Transverse colon (tissue), 3 donors: ENCODE measurements at regions not wholly inside any gene's neighbourhood (a gene's known extent, or its start where the extent isn't known, plus 50 kb on each side); places are given as distances from the start of the nearest gene placed in this dataset.

Experiments
- POLR2A ChIP-seq: fragments of 450-650 bp; IDR thresholded peaks from one replicate; pipeline ENCODE4 v1.6.1; 2016; ENCODE audit warnings: antibody characterized with exemption, mild to moderate bottlenecking, moderate library complexity
- TF ChIP-seq, protein P1 (sequence below), 5 experiments: fragments of 200-600 bp in 3 of 5; fragments of 450-650 bp in 2 of 5; sonication (generic) in 3 of 5; IDR thresholded peaks; 1 replicate in 2 of 5; 2 replicates in 3 of 5; pipeline ENCODE4 v1.5.1; 2016 to 2017; ENCODE audit warnings: antibody characterized with exemption in 5 of 5, inconsistent platforms in 3 of 5, mild to moderate bottlenecking in 2 of 5, moderate library complexity in 1 of 5

DNA sequence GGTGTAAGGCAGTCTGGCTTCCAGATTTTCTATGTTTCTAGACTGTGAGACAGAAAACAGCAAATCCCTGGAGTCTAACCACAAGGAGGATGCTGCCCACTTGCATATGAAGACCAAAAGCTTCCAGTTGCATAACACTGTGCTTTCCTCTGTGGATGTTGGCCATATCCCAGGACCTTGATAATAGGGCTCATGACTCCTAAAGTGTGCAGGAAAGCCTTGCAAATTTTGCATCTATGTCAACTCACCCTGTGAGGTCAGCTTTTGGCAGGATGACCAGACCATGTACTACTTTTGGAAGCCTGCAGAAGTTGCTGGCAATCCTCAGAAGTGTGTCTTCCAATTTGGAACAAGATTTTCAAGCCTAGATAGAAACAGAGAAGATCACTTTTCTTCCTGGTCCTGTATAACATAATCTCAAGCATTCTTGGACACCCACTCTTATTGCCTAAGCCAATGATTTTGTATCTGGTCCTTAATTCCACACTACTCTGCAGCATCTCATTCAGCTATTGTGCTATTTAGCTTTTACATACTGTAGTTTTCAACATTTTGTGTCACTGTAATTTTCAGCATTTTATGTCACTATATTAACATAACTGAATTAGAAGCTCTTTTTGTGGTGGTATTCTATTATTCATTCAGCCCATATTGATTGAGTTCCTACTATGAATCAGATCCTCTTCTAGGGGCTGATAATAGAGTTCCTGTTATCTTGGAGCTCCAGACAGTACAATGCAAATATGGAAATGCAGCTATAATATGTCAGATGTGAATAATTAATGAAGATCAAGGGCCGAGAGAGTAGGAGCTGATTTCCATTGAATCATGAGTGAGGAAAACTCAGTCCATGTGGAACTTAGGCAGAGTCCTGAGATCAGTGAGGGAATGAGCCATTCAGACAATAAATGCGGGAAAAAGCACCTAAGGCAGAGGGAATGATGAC, 85.3 kb upstream of the RAB27B start:
- TF ChIP-seq, protein P1, sequence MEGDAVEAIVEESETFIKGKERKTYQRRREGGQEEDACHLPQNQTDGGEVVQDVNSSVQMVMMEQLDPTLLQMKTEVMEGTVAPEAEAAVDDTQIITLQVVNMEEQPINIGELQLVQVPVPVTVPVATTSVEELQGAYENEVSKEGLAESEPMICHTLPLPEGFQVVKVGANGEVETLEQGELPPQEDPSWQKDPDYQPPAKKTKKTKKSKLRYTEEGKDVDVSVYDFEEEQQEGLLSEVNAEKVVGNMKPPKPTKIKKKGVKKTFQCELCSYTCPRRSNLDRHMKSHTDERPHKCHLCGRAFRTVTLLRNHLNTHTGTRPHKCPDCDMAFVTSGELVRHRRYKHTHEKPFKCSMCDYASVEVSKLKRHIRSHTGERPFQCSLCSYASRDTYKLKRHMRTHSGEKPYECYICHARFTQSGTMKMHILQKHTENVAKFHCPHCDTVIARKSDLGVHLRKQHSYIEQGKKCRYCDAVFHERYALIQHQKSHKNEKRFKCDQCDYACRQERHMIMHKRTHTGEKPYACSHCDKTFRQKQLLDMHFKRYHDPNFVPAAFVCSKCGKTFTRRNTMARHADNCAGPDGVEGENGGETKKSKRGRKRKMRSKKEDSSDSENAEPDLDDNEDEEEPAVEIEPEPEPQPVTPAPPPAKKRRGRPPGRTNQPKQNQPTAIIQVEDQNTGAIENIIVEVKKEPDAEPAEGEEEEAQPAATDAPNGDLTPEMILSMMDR (IDR thresholded peaks at IDR 0.05) = no peak
- no peak for TF ChIP-seq POLR2A
